TTC549 (cell line): ENCODE measurements at regions not wholly inside any gene's neighbourhood (a gene's known extent, or its start where the extent isn't known, plus 50 kb on each side); places are given as distances from the start of the nearest gene placed in this dataset.
"Not testable (repeated sequence)": the region's sequence is repeated elsewhere in the genome, so short reads cannot be mapped to it uniquely, and the experiment has no call there.

Experiments
- FAIRE-seq: peaks from 2 replicates; lab custom pipeline; 2012; peaks lifted over from hg19 to GRCh38; lab: Jason Lieb, UNC

- FAIRE-seq = no peak
Observed at GRCh38 chr16:51849715-51850114, 697.2 kb downstream of the TOX3 start.

DNA sequence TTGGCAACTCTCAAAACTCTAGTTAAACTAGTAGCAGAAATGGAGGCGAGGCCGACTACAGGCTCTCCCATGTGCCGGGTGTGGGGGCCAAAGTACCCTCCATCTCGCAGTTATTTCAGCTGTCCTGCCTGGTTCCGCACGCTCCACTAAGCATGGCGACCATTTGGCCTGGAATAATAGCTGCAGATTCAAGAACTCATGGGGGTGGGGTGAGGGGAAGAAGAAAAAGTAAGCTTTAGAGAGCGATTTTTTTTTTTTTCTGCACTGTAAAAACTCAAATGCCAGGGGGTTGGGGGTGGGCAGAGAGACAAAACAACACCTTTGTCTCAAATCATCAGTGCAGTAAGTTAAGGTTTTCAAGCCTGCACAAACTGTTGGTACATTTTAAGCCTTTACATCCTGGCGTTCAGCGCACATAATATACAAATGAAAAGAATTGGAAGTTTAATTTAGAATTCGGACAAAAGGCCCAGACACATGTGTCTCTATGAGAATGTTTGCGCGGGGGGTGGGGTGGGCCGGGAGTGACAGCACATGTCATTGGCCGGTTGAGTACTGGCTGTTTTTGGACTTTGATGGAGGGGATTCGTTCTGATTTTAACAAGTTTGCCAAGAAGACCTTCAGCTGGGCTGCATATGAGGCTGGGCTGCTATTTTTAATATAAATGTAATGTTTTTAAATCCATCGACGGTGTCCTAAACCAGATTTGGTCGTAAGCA is 694.7 kb upstream of the SALL1 start:
- no peak for FAIRE-seq

DNA sequence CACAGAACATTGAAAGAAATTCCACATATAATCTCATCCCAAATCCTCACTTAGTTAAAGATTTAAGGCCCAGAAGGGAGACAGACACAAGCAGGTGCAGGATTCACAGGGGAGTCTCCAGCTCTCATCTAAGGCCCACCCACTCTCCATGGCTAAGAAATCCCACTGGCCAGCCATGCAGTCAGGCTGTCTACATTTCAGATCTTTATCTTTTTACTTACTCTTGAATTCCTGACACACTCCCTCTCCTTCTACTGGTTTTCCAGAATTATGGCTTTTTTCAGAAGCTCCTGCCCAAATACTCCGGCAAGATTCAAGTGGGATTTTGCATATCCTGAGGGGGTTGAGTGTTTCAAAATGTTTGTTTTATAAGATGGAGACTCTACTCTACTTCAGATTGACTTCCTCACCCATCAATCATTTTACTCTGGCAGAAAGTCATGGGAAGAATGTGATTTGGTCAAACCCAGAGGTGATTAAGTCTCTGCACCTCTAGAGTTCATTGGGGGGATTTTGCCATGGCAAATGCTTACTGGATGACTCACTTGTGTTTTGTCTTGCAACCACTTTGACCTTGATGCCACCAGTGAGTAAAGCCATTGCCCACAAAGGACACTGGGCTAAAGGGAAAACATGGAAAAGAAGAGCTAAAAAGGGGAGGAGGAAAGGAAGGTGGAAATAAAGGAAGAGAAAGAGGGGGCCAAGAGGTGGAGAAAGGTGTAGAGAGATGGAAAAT is 688.8 kb upstream of the SALL1 start:
- FAIRE-seq = no peak

DNA sequence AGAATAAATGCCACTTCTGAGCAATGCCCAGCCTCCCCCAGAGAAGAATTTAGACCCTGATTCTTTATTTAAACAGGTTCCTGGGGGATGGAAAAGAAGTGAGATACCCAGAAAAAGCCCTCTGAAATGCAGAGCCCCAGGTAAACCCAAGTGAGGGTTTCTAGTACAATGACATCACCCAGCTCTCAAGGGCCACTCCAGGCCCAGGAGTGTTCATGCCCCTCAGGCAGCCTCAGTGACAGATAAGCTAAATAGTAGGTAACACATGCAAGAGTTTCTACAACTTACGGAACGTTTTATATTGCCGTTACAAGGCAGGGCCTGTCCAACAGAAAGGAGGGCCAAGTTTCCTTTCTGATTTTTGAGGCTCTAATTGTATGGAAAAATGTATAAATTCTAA is 683.7 kb upstream of the SALL1 start:
- FAIRE-seq = no peak

DNA sequence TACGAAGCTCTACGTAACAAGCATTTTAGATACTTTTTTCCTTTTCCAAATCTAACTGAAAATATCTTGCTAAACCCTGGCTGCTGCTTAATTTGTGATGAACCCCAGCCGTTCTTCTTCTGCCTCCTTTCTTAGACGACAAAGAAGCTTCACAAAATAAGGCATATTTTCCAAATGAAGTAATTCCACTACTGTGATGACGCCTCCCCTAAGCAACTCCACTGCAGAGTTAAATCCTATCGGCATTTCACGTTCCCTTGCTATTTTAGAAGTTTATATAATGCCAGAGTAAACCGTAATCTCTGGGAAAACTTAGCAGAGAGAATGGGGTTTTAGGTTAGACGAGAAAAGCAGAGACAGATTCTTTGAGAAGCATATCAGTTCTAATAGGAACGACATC is 683.1 kb upstream of the SALL1 start:
- no peak for FAIRE-seq

DNA sequence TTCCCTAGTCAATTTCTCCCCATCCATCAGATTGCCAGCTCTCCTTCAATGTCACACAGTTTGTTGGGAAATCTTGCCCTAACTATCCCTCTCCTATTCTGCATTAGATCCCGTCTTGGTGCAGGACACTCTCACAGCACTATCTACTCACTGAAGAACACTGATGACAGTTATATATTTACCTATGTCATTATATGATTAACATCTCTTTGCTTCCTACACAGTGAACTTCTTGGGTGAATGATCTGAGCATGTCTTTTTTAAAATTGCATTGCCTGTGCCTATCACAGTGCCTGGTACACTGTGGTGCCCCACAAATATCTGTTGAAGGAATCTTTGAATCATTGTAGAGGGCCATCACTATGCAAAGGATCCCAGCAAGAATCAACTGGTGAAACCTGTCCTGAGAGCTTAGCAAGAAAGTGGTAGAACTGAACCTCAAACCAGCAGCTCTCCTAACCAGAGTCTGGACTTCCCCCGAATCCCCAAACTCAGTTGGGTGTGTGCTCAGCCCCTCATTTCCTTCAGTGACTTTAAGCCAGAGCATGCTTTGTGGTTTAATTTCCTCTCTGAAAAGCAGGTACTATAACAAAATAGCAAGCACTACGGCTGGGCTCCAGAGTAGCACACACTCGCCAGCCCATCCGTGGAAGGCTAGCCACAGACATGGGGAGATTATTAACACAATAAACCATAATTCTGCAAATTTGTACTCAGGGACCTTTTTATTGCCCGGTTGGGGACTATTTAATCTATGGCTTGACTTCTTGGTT is 680.7 kb upstream of the SALL1 start:
- FAIRE-seq = no peak

- not testable (repeated sequence) for FAIRE-seq
Observed at GRCh38 chr16:51831034-51831433, 680.0 kb upstream of the SALL1 start.

- FAIRE-seq = no peak
Observed at GRCh38 chr16:51825779-51826178, 674.7 kb upstream of the SALL1 start.

GRCh38 chr16:51822471-51822870 is 671.4 kb upstream of the SALL1 start:
- FAIRE-seq = no peak

- FAIRE-seq = no peak
Observed at GRCh38 chr16:51821527-51821926, 670.5 kb upstream of the SALL1 start.

DNA sequence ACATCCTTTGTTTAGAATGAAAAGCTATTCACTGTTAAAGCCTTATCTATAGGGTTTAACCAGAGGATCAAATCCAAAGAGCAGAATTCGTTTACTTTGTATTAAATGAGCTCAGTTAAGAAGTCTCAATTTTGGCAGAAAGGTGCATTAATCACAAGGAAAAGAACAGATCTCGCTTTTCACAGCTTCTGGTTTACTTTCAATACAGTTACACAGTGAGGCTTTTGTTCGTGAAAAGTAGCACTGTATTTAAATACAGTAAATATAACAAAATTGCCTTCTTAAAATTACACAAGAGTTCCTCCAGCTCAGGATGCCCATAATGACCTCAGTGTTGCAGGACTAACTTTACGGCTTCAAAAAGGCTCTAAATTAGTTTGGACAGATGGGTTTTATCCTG is 669.1 kb upstream of the SALL1 start:
- no peak for FAIRE-seq

GRCh38 chr16:51818342-51818944 is 667.4 kb upstream of the SALL1 start:
- no peak for FAIRE-seq

DNA sequence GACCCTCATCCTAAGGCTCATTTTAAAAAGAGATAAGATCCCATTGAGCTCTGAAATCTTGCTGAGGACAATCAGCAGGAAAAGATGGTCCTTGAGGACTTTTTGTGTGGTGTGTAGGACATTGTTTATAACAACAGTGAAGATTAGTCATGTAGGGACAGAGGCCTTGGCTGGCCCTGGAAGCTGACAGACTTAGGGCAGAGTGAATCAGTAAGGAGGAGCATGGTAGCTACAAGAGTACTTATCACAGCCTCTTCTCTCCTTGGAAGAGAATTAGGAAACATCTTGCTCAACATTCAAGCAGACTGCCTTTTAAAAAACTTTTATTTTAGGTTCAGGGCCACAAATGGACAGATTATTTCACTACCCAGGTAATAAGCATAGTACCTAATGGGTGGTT is 665.9 kb upstream of the SALL1 start:
- no peak for FAIRE-seq

GRCh38 chr16:51815523-51815922 is 664.5 kb upstream of the SALL1 start:
- FAIRE-seq = no peak

GRCh38 chr16:51814617-51815016 is 663.5 kb upstream of the SALL1 start:
- no peak for FAIRE-seq

DNA sequence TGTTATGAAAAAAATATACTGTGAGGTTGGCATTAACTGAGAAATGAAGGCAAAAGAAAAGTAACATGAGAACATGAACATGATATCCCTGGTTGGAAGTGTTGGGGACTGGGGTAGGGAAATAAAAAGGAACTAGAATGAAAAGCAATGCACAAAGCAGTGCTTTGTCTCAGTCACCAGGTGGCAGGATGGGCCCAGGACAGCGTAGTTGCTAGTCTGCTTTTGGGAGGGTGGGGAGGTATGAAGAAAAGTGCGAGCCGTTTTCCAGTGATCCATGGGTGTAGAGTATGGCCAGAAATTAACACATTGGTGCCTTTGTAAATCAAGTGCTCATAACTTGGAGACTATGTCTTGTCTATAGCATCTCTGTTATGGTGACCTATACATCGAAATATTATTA is 662.5 kb upstream of the SALL1 start:
- FAIRE-seq = no peak

DNA sequence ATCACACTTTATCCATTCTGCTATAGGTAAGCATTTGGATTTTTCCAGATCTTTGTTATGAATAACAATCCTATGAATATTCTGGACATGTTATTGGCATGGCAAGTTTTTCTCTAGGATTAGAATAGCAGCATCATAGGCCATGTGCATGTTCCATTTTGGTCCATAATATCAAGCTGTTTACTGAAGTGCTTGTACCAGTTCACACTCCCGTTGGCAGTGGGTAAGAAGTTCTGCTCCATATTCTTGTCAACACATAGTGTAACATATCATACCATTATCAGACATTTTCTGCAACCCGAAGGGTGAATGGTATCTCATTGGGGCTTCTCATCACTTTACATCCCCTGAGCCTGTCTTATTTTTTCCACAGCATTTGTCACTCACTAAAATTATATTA is 661.9 kb upstream of the SALL1 start:
- FAIRE-seq = no peak

GRCh38 chr16:51807551-51807950 is 656.5 kb upstream of the SALL1 start:
- FAIRE-seq = no peak

- no peak for FAIRE-seq
Observed at GRCh38 chr16:51801635-51802034, 650.6 kb upstream of the SALL1 start.

GRCh38 chr16:51797669-51798259 is 646.7 kb upstream of the SALL1 start:
- FAIRE-seq = no peak

DNA sequence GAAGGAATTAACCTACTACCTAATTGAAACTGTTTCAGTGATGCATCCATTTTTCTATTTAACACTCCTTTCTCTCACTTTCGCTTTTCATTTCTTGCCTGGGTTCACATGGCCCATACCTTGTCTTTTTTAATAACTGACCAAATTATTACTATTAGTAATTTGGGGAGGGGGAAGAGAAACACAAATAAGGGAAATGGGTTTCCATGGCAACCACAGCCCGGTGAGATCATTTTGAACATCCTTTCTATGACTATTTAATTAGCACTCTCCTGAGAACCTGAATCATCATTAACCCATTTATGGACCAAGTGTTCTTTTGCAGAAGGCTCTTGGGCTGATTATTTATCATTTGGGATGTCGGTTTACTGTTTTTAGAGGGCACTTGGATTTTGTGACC is 628.2 kb upstream of the SALL1 start:
- FAIRE-seq = no peak

GRCh38 chr16:51773071-51773890 is 622.2 kb upstream of the SALL1 start:
- FAIRE-seq = no peak
